Transverse colon (tissue), 4 donors: ENCODE measurements at regions not wholly inside any gene's neighbourhood (a gene's known extent, or its start where the extent isn't known, plus 50 kb on each side); places are given as distances from the start of the nearest gene placed in this dataset.

Source experiments
- DNase-seq: peaks from one replicate; pipeline ENCODE4 v3.0.0-alpha.2; 2019
- H3K27ac ChIP-seq, 4 donors: fragments of 200-600 bp; sonication (generic); 2 replicates each; pipeline ENCODE4 v1.5.1; 2016 to 2018; ENCODE audit warnings: inconsistent platforms in 4 of 4
- H3K27me3 ChIP-seq: fragments of 200-600 bp; sonication (generic); 2 replicates; pipeline ENCODE4 v1.5.1; 2017; ENCODE audit warnings: inconsistent platforms
- H3K36me3 ChIP-seq, 4 donors: fragments of 200-600 bp; sonication (generic); 2 replicates each; pipeline ENCODE4 v1.5.1; 2017 to 2019; ENCODE audit warnings: inconsistent platforms in 4 of 4
- H3K4me1 ChIP-seq, 4 donors: fragments of 200-600 bp; sonication (generic); 2 replicates each; pipeline ENCODE4 v1.5.1; 2017 to 2020; ENCODE audit warnings: inconsistent platforms in 4 of 4
- H3K4me3 ChIP-seq, 4 donors: fragments of 200-600 bp; sonication (generic); 1 replicate in 1 of 4; 2 replicates in 3 of 4; pipeline versions ENCODE4 v1.5.1 to v1.6.1; 2017 to 2019; ENCODE audit warnings: inconsistent platforms in 4 of 4
- H3K9me3 ChIP-seq, 2 donors: fragments of 200-600 bp; sonication (generic); 2 replicates each; pipeline ENCODE4 v1.5.1; 2017 to 2019; ENCODE audit warnings: inconsistent platforms in 2 of 2
- CTCF ChIP-seq, 5 experiments: fragments of 200-600 bp in 3 of 5; fragments of 450-650 bp in 2 of 5; sonication (generic) in 3 of 5; IDR thresholded peaks; 1 replicate in 2 of 5; 2 replicates in 3 of 5; pipeline ENCODE4 v1.5.1; 2016 to 2017; ENCODE audit warnings: antibody characterized with exemption in 5 of 5, inconsistent platforms in 3 of 5, mild to moderate bottlenecking in 2 of 5, moderate library complexity in 1 of 5
- EP300 ChIP-seq: sonication (generic); formaldehyde crosslinking; IDR thresholded peaks from one replicate; pipeline ENCODE4 v1.6.1; 2017; ENCODE audit warnings: antibody characterized with exemption, low read depth
- POLR2A ChIP-seq: fragments of 450-650 bp; IDR thresholded peaks from one replicate; pipeline ENCODE4 v1.6.1; 2016; ENCODE audit warnings: antibody characterized with exemption, mild to moderate bottlenecking, moderate library complexity
- POLR2AphosphoS5 ChIP-seq, 3 donors: sonication (generic); formaldehyde crosslinking; IDR thresholded peaks; one replicate each; pipeline ENCODE4 v1.6.1; 2016; ENCODE audit warnings: antibody characterized with exemption in 3 of 3
- WGBS, 2 donors: methylation state at CpG; one replicate each; pipeline ENCODE4 v1.1.5; 2018; ENCODE audit warnings: low coverage in 1 of 2; 5-methylcytosine and 5-hydroxymethylcytosine counted together
- in situ Hi-C, 4 donors: fragments of 200-750 bp; cut with MboI; loops; one replicate each; pipeline versions ENCODE4 v1.15.0 to v1.15.1; 2017; ENCODE audit warnings: low sequenced_read_pairs in 3 of 4, low pct_ligation_motif_present in 1 of 4, low pct_unique_long_range_greater_than_20kb in 1 of 4
- intact Hi-C: fragments of 100-400 bp; cut with DNase I; formaldehyde crosslinking; loops from one replicate; pipeline ENCODE4 v1.15.1; 2023; ENCODE audit warnings: low total_unique reads

- intact Hi-C loops (no loop called here), in situ Hi-C loops (no loop called here)
- no peaks in the 10 kb centered on the region for H3K27me3 ChIP-seq
- no peaks in the 10 kb centered on the region for H3K36me3 ChIP-seq
- no peak for DNase-seq
- 79 to 80% methylated on average over 6 of the region's 6 CpGs for WGBS, 2 donors
- H3K4me3 ChIP-seq = no peak overlapping the region
- H3K9me3 ChIP-seq = no peaks in the 10 kb centered on the region
- H3K4me1 ChIP-seq = peaks cover 0 to 6% (median 0%) of the 10 kb centered on the region in 4 donors
- H3K27ac ChIP-seq = no peak overlapping the region
- no peak for TF ChIP-seq POLR2AphosphoS5 (IDR thresholded peaks at IDR 0.05)
- no peak for TF ChIP-seq POLR2A
- no peak for TF ChIP-seq CTCF (IDR thresholded peaks at IDR 0.05)
- no peak for TF ChIP-seq EP300
These were observed 91.8 kb upstream of the ADRA1B start for GRCh38 chr5:159824188-159825161.

- no peaks in the 10 kb centered on the region for H3K36me3 ChIP-seq
- H3K27ac ChIP-seq = no peak overlapping the region
- WGBS, 2 donors = 42% methylated on average over 3 of the region's 3 CpGs; no CpG with 5 or more reads in 1 of the 2 donors
- peak; percentile 18 for DNase-seq
- H3K4me1 ChIP-seq = peaks cover 0 to 6% (median 0%) of the 10 kb centered on the region in 4 donors
- intact Hi-C loops = no loop called here
- no peaks in the 10 kb centered on the region for H3K9me3 ChIP-seq
- in situ Hi-C loops = no loop called here
- TF ChIP-seq POLR2AphosphoS5 (IDR thresholded peaks at IDR 0.05) = no peak
- no peak for TF ChIP-seq POLR2A
- no peak for TF ChIP-seq EP300
- TF ChIP-seq CTCF (IDR thresholded peaks at IDR 0.05) = no peak
- H3K27me3 ChIP-seq = no peaks in the 10 kb centered on the region
- H3K4me3 ChIP-seq = no peak overlapping the region
These were observed 90.7 kb upstream of the ADRA1B start for GRCh38 chr5:159825551-159826051.

GRCh38 chr5:159826351-159827214 lies 89.7 kb upstream of the ADRA1B start:
- Histone ChIP-seq H3K27ac (no peak overlapping the region), H3K9me3 (no peaks in the 10 kb centered on the region), H3K27me3 (no peaks in the 10 kb centered on the region), H3K4me1 (peaks cover 0 to 6% (median 0%) of the 10 kb centered on the region in 4 donors), H3K36me3 (no peaks in the 10 kb centered on the region), H3K4me3 (no peak overlapping the region)
- no peak for TF ChIP-seq EP300
- TF ChIP-seq CTCF (IDR thresholded peaks at IDR 0.05) = no peak
- no peak for TF ChIP-seq POLR2A
- no peak for TF ChIP-seq POLR2AphosphoS5 (IDR thresholded peaks at IDR 0.05)
- 50 to 60% methylated on average over 2 to 4 of the region's 4 CpGs for WGBS, 2 donors
- in situ Hi-C loops = no loop called here
- intact Hi-C loops = no loop called here
- no peak for DNase-seq

GRCh38 chr5:159827861-159828260 lies 88.4 kb upstream of the ADRA1B start:
- 80% methylated on average over 4 of the region's 4 CpGs; no CpG with 5 or more reads in 1 of the 2 donors for WGBS, 2 donors
- intact Hi-C loops (no loop called here), in situ Hi-C loops (no loop called here)

More at GRCh38 chr5:159827861-159828260, 88.4 kb upstream of the ADRA1B start:
- no peak for DNase-seq
- Histone ChIP-seq H3K27ac (no peak overlapping the region), H3K9me3 (no peaks in the 10 kb centered on the region), H3K4me3 (no peak overlapping the region), H3K36me3 (no peaks in the 10 kb centered on the region), H3K27me3 (no peaks in the 10 kb centered on the region), H3K4me1 (peaks cover 0 to 6% (median 0%) of the 10 kb centered on the region in 4 donors)
- no peak for TF ChIP-seq POLR2A
- TF ChIP-seq EP300 = no peak
- no peak for TF ChIP-seq CTCF (IDR thresholded peaks at IDR 0.05)
- no peak for TF ChIP-seq POLR2AphosphoS5 (IDR thresholded peaks at IDR 0.05)
